CD4-positive, alpha-beta T cell treated with Interleukin-1 beta for 1 hour (primary cell): ENCODE measurements at regions not wholly inside any gene's neighbourhood (a gene's known extent, or its start where the extent isn't known, plus 50 kb on each side); places are given as distances from the start of the nearest gene placed in this dataset.

Experiments
- DNase-seq, 2 donors: peaks; one replicate each; pipeline ENCODE4 v3.0.0-alpha.2; 2020 to 2022

DNA sequence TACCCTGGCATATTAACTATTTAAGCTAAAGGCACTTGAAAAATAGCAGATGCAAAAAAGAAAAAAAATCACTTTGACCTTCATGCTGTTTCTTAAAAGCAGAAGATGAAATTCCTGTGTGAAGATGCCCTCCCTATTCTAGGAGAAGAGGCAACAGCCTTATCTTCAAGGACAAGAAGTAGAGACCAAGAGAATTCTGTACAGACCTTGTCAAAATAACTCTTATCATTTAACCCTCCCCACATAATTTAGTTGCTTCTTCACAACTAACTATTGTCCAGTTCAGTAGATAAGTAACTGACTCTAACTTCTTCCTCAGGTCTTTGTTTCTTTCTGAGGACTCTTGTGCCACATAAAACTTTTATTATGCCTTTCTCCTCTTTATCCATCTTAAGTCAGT, 72.0 kb upstream of the MARCHF10 start:
- DNase-seq: no peak

- no peak for DNase-seq
These were observed 68.7 kb upstream of the MARCHF10 start for GRCh38 chr17:62876673-62877405.

- DNase-seq: no peak
These were observed 67.9 kb upstream of the MARCHF10 start for GRCh38 chr17:62876063-62876462.

DNA sequence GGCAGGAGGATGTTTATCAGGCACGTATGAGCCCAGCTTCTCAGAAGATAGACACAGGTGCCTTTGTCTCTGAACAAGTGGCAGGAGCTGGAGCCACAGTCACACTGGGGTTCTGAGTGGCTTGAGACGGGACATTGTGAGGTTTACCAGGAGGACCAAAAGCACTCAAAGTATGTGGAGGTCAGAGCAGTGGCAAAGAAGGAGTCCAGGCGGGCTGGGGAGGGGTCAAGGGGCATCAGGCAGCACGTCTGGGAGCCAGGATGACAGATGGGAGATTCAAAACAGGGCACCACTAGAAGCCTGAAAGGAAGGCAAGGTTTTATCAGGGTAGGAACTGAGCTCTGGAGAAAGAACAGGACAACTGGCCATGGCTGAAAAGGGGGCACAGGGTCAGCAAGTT, 67.2 kb upstream of the MARCHF10 start:
- DNase-seq: no peak

DNA sequence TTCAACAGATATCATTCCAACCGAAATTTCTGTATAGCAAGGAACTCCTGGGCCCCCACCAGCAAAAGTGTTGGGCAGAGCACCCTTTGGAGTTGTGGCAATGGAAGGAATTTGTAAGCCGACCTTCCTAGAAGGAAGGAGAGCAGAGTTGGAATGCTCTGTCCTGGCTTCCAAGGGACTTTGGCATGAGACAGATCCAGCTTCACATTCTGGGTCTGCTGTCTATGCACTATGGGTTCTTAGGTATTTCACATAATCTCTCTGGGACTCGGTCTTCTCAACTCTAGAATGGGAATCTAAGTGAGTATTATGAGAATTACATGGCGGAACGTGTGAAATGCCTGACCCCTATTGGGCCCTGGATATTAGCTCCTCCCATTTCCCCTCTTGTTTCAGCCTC, 63.2 kb upstream of the MARCHF10 start:
- no peak for DNase-seq

DNA sequence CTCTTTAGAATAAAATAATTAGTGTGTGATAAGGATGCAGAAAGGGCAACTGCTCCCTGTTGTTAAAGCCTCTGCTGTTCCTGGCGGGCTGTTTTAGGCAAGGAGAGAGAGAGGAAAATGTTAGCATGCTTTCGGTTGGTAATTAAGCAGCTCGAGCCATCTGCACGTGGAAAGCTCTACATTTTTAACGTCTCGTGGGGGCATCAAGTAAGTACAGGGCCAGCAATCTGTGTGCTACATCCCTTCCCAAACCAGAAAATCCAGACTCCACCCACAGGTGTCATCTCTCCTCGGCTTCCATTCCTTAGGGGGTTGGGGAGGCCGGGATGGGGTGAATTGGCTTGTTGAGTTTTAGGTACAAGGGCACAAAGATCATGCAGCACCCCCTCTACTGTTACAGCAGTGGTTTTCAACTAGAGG, 62.4 kb upstream of the MARCHF10 start:
- no peak for DNase-seq

GRCh38 chr17:62870030-62870541, 62.0 kb upstream of the MARCHF10 start:
- no peak for DNase-seq

- no peak for DNase-seq
These were observed 60.6 kb upstream of the MARCHF10 start for GRCh38 chr17:62868723-62869122.

GRCh38 chr17:62868008-62868407, 59.9 kb upstream of the MARCHF10 start:
- no peak for DNase-seq

DNA sequence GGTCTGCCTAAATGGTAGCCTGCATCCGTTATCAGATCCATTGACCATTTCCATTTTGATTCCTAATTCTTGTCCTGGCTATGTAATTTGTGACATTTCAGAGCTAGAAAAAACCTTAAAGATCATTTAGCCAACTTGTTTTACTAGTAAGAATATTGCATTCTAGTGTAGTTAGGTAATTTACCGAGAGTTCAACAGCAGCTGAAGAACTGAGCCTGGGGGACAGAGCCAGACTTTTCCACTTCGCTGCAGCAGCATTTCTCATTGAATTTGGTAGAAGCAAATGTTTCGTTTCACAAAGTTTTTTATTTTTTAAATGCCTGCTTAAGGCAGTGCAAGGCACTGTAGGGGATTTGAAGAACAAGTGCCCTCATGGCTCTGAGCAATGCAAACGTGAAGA, 59.2 kb upstream of the MARCHF10 start:
- DNase-seq: no peak

- DNase-seq: no peak
These were observed 58.4 kb upstream of the MARCHF10 start for GRCh38 chr17:62866471-62866870.

DNA sequence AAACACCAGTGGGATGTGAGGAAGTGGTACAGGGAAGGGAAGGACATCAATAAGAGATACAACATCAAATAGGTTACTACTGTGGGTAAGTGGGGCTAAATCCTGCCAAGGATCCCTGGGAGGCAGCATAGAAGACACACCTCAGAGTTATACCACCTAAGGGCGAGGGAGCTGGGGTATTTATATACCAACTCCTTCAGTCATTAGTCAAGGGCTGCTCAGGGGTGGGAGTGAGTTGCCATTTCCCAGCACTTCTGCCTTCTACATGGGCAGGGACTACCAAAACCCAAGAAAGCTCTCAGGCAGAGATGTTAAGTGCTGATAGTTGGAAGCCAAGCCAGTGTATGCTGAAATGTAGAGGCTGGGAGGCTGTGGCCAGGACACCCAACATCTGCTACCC, 57.5 kb upstream of the MARCHF10 start:
- no peak for DNase-seq

- DNase-seq: no peak
These were observed 54.1 kb upstream of the MARCHF10 start for GRCh38 chr17:62862251-62862650.

- DNase-seq: no peak
These were observed 53.1 kb upstream of the MARCHF10 start for GRCh38 chr17:62860962-62861873.

DNA sequence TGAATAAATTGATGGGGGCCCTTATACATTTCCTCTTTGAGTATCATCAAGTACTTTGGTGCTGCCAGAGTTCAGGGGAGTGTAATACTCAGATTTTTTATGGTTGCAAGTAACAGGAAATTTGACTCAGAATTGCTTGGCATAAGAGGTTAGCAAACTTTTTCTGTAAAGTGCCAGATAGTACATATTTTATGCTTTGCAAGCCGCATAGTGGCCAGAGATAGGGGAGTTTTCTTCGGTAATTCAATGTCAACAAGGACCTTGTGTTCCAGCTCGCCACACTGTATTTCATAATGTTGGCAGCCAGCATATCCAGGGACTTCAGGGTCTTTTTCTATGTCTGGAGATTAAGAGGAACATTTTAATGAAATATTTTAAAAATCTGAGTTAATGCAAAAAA, 51.0 kb upstream of the MARCHF10 start:
- no peak for DNase-seq
